HG02623 (cell line): ENCODE measurements at regions not wholly inside any gene's neighbourhood (a gene's known extent, or its start where the extent isn't known, plus 50 kb on each side); places are given as distances from the start of the nearest gene placed in this dataset.

Experiments used
- ATAC-seq: cut with Tn5 transposase; IDR thresholded peaks from one replicate; pipeline ENCODE4 v1.9.1; 2021; ENCODE audit warnings: moderate library complexity; ENCODE audit not compliant: unreplicated experiment

DNA sequence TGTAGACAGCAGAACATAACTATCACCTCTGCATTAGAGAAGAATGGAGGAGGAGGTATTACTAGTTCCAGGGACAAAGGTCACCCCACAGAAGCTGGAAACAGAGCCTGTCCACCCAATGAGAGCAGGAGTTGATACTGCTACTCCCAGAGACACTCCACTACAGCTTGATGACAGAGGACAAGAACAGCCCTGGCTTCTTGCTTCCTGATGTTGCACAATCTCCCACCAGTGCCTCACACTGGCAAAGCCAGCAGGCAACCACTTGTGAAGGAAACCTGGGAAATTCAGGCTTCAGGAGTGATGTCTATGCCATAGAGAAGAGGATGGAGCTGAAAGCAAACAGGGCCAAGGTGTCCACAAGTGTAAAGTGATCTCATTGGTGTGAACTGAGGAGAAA is 78.0 kb upstream of the POU1F1 start:
- no peak for ATAC-seq

DNA sequence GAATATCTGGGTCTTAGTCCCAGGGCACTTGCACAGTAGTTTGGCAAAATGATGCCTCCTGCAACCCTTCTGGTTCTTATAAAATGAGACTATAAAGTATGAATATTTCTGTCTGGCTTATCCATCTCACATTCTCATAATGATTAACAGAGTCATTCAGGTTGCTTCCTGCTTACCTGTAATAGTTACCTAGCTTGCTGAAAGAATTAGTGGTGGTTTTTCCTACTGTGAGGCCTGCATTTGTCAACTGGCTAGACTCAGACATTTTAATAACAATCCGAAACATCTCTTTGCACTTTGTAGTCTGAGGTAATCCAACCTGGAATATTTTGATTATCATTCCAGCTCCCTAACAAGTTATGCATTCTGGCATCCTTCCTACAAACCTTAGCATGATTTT is 75.6 kb upstream of the POU1F1 start:
- ATAC-seq = no peak

DNA sequence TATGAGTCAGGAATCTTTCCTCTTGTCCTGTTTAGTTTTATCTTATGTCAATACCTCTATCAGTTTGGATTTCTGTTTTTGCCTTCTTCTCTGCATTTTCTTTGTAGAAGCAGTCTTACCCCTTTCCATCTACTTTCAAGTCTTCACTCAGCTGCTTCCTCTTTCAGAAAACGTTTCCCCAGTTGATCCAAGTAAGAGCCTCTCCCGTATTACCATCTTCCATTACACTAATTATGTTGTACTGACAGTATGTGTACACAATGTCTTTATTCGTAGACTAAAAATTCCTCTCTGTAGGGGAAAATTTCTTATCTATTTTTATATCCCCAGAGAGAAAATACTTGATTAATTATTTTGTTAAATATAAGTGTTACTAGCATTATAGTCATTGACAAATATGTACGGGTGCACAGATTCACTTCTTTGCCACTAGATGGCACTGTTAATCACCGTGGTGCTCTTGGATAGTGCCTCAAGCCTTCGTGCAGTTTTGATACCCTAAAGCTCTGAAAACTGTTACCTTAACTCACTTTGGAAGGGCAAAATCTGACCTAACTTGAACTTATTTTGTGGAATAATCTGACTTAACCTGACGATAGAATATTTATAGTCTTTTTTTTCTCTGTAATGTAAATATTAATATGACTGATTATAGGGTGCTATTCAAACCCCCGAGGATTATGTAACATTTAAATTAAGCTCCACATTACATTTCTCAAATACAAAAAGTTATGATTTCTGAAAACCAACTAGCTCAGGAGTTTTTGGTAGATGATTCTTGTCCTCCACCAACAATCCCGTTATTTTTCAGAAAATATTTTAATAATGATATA is 74.2 kb upstream of the POU1F1 start:
- peak; percentile 99 for ATAC-seq

DNA sequence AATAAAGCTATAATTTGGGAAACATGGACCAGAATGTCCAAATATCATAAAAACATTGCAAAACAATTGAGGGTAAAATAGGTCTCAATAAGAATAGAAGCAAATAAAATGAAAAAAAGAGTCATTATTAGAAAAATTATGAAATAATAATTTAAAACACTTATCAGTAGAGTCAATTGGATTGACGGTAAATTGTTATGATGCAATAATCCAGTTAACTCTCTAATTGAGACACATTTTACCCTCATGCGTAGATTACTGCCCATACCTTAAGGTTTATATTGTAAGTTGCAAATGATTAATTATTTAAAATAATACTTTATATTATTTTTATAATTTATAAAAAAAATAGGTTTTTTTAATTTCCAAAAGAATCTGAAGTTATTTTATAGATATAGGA is 73.4 kb upstream of the POU1F1 start:
- no peak for ATAC-seq

DNA sequence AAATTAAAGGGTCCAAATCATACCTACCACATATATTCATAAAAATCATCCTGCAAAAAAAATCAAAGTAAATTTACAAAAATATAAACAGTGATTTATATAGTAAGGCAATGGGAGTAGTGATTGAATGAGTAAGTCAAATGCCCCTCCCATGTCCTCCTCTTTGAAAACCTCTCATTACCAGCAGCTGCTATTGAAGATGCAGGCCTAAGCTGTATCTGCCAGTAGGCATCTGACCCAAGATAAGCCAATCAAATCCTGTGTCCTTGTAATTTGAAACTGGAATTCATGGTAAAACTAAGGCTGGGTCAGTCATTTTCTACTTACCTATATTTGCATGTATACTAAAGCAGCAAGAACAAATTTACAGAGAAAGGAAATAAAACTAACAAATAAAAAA is 60.4 kb upstream of the POU1F1 start:
- no peak for ATAC-seq

DNA sequence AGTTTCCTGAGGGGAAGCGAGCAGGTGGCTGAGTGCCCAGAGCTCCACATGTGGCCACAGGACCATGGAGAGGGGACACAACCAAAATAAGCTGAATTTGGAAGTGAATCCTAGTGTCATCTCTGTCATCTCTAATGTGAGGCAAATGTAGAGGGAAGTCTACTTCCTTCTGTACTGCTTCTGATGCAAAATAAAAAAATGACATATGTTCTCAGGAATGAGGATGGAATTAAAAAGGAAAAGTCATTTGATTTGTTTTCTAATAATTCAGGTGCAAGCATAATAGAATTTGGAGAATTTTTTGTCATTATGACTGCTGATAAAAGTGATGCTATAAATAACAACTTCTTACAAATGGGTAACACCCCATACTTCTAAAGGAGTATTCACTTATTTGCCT is 59.5 kb upstream of the POU1F1 start:
- no peak for ATAC-seq

DNA sequence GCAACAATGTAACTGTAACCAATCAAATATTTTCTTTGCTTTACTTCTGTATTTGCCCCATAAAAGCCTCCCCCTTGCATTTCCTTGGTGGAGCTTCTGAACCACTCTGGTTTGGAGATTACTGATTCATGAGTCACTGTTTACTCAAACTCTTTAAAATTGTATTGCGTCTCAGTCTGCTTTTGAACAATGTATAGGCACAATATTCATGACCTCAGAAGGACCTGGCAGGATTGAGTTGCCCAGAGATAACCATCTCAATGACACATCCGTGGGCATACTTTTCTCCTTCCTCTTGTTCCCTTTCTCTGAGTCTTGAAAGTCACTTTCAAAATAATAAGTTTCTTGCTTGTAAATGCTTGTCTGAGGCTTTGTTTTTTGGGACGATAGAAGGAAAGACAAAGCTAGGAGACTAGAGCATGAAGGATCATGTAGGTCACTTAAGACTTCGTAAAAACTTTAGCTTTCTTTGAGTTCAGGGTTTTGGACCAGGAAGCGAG is 57.1 kb upstream of the POU1F1 start:
- ATAC-seq = no peak

DNA sequence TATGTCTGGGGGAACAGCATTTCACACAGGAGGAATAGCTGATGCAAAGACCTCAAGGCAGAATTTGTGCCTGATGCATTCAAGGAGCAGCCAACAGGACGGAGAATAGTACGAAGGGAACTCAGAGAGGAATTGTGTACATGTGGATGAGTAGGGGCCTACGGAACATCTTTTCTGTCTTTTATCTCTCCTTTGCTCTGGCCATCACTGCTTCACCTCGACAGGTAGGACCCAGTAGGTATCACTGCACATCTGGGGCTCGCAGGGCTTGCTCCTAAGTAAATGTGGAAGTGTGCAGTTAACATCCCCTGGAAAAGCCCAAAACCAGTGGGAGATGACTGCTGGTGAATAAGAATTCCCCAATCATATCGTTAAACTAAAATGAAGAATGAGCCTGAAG is 56.4 kb upstream of the POU1F1 start:
- no peak for ATAC-seq

DNA sequence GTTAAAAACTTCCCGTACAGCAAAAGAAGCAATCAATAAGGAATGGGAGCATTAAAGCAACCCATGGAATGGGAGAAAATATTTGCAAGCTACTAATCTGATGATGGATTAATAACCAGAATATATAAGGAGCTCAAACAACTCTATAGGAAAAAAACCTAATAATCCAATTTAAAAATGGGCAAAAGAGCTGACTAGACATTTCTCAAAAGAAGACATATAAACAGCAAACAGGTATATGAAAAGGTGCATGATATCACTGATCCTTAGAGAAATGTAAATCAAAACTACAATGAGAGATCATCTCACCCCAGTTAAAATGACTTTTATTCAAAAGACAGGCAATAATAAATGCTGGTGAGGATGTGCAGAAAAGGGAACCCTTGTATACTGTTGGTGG is 52.7 kb upstream of the POU1F1 start:
- no peak for ATAC-seq
